Gastrocnemius medialis (tissue), 4 donors: ENCODE measurements at regions not wholly inside any gene's neighbourhood (a gene's known extent, or its start where the extent isn't known, plus 50 kb on each side); places are given as distances from the start of the nearest gene placed in this dataset.
A peak's percentile ranks its signal among the peaks of the same experiment; 100 is the strongest.

Experiments used
- ATAC-seq, 2 donors: fragments of 150-250 bp; one replicate each; pipeline ENCODE4 v1.9.1; 2016
- DNase-seq, 2 donors: peaks; one replicate each; pipeline ENCODE4 v3.0.0-alpha.2; 2019
- H3K27ac ChIP-seq, 4 donors: fragments of 200-600 bp; sonication (generic); 1 replicate in 1 of 4; 2 replicates in 3 of 4; pipeline ENCODE4 v1.5.1; 2016 to 2018; ENCODE audit warnings: mild to moderate bottlenecking in 2 of 4, moderate library complexity in 1 of 4
- H3K27me3 ChIP-seq, 3 donors: fragments of 200-600 bp; sonication (generic) in 2 of 3; 1 replicate in 1 of 3; 2 replicates in 2 of 3; pipeline versions ENCODE4 v1.5.1 to v1.6.0; 2016 to 2019; ENCODE audit warnings: mild to moderate bottlenecking in 1 of 3, moderate library complexity in 1 of 3
- H3K36me3 ChIP-seq, 2 donors: fragments of 200-600 bp; sonication (generic) in 1 of 2; one replicate each; pipeline ENCODE4 v1.5.1; 2017 to 2018
- H3K4me1 ChIP-seq, 2 donors: fragments of 200-600 bp; sonication (generic) in 1 of 2; one replicate each; pipeline ENCODE4 v1.5.1; 2016 to 2017; ENCODE audit warnings: mild to moderate bottlenecking in 2 of 2
- H3K4me3 ChIP-seq, 4 donors: fragments of 200-600 bp; sonication (generic) in 3 of 4; 1 replicate in 1 of 4; 2 replicates in 3 of 4; pipeline ENCODE4 v1.5.1; 2016 to 2019; ENCODE audit warnings: mild to moderate bottlenecking in 2 of 4
- H3K9me3 ChIP-seq, 3 donors: fragments of 200-600 bp; sonication (generic) in 2 of 3; 1 replicate in 1 of 3; 2 replicates in 2 of 3; pipeline ENCODE4 v1.5.1; 2016 to 2019
- POLR2A ChIP-seq, 2 donors: fragments of 450-650 bp; IDR thresholded peaks; one replicate each; pipeline ENCODE4 v1.6.1; 2017; ENCODE audit warnings: antibody characterized with exemption in 2 of 2, mild to moderate bottlenecking in 2 of 2, moderate library complexity in 2 of 2
- in situ Hi-C, 4 donors: fragments of 200-750 bp; cut with MboI; loops; one replicate each; pipeline versions ENCODE4 v1.15.0 to v1.8.0; 2017; ENCODE audit warnings: low sequenced_read_pairs in 4 of 4
- intact Hi-C: fragments of 100-400 bp; cut with DNase I; formaldehyde crosslinking; loops from one replicate; pipeline ENCODE4 v1.15.1; 2023; ENCODE audit warnings: low total_unique reads
- TF ChIP-seq, protein P1 (sequence below), 5 experiments: fragments of 450-650 bp in 3 of 5; fragments of 200-600 bp in 2 of 5; sonication (generic) in 2 of 5; IDR thresholded peaks in 4 of 5; conservative IDR thresholded peaks in 1 of 5; 1 replicate in 4 of 5; 2 replicates in 1 of 5; pipeline ENCODE4 v1.5.1; 2016 to 2019; ENCODE audit warnings: antibody characterized with exemption in 5 of 5, mild to moderate bottlenecking in 3 of 5, moderate library complexity in 3 of 5

DNA sequence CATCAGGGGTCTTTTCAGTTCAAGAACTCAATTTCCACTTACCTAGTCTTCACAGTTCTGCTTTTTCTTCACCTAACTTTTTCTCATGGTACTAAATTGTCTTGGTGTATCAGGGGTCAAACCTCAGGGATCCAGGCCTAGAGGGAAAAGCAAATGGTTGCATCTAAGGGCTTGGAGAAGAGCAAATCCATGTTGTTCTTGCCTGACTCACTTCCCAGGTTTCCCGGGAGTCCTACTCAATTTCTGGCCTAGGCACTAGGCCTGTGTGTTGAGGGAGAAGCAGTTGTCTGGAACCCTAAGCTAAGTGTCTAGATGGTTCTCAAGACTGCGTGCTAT is 191.9 kb upstream of the STK26 start:
- intact Hi-C loops = no loop called here

DNA sequence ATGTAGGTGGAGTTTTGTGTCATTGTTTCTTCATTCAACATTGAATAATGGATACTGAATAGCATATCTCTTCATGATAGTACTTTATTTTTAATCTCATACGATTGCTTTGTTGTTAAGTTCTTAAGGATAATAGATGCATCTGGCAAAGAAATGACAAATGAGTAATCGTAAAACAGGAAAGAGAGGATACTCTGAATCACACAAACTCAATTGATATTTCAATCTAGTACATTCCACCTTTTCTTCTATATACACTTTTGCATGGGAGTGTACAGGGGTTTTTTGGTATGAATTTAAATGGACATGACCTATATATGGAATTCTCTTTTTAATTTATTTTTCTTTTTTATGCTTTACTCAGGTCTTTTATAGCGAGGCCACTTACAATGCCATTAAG is 186.9 kb upstream of the STK26 start:
- intact Hi-C loops = no loop called here
- no peak for ATAC-seq
- Histone ChIP-seq H3K4me3 (no peak overlapping the region), H3K4me1 (peaks cover 0 to 1% of the 10 kb centered on the region in 2 donors), H3K27ac (no peak overlapping the region), H3K36me3 (no peaks in the 10 kb centered on the region), H3K9me3 (no peaks in the 10 kb centered on the region), H3K27me3 (no peaks in the 10 kb centered on the region)
- in situ Hi-C loops = loop anchor here in 1 of 4 donors (25.0 kb wide), 1 partner anchor 776 kb away; no protein-coding TSS in a partner anchor
- DNase-seq = no peak
- no peak for TF ChIP-seq POLR2A (IDR thresholded peaks at IDR 0.05)
- TF ChIP-seq, protein P1, sequence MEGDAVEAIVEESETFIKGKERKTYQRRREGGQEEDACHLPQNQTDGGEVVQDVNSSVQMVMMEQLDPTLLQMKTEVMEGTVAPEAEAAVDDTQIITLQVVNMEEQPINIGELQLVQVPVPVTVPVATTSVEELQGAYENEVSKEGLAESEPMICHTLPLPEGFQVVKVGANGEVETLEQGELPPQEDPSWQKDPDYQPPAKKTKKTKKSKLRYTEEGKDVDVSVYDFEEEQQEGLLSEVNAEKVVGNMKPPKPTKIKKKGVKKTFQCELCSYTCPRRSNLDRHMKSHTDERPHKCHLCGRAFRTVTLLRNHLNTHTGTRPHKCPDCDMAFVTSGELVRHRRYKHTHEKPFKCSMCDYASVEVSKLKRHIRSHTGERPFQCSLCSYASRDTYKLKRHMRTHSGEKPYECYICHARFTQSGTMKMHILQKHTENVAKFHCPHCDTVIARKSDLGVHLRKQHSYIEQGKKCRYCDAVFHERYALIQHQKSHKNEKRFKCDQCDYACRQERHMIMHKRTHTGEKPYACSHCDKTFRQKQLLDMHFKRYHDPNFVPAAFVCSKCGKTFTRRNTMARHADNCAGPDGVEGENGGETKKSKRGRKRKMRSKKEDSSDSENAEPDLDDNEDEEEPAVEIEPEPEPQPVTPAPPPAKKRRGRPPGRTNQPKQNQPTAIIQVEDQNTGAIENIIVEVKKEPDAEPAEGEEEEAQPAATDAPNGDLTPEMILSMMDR (IDR thresholded peaks at IDR 0.05 in 4 of 5, conservative IDR thresholded peaks at IDR 0.05 in 1 of 5) = no peak

More for the DNA sequence above, 191.9 kb upstream of the STK26 start:
- TF ChIP-seq, protein P1 (IDR thresholded peaks at IDR 0.05 in 4 of 5, conservative IDR thresholded peaks at IDR 0.05 in 1 of 5) = no peak
- no peak for TF ChIP-seq POLR2A (IDR thresholded peaks at IDR 0.05)
- no peak for DNase-seq
- Histone ChIP-seq H3K4me3 (peak overlapping the region in 2 of 4 donors; percentile 42 to 45), H3K4me1 (peaks cover 0 to 10% of the 10 kb centered on the region in 2 donors), H3K27me3 (no peaks in the 10 kb centered on the region), H3K9me3 (no peaks in the 10 kb centered on the region), H3K36me3 (no peaks in the 10 kb centered on the region), H3K27ac (peak overlapping the region; percentile 49 to 71 (median 56))
- no peak for ATAC-seq
- in situ Hi-C loops = loop anchor here in 1 of 4 donors (25.0 kb wide), 1 partner anchor 781 kb away; no protein-coding TSS in a partner anchor

DNA sequence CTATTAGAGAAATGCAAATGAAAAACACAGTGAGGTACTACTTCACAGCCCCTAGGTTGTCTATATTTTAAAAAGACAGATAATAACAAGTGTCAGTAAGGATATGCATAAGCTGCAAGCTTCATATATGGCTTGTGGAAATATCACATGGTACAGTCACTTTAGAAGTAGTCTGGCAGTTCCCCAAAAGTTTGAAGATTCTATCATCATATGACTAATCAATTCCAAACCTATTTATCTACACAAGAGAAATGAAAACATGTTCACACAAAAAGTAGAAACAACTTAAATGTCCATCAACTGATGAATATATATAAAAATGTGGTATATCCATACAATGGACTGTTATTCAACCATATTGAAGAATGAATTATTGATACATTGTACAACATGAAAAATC is 185.8 kb upstream of the STK26 start:
- no peak for TF ChIP-seq POLR2A (IDR thresholded peaks at IDR 0.05)
- TF ChIP-seq, protein P1 (IDR thresholded peaks at IDR 0.05 in 4 of 5, conservative IDR thresholded peaks at IDR 0.05 in 1 of 5) = no peak
- Histone ChIP-seq H3K36me3 (no peaks in the 10 kb centered on the region), H3K4me3 (no peak overlapping the region), H3K9me3 (no peaks in the 10 kb centered on the region), H3K27ac (no peak overlapping the region), H3K27me3 (no peaks in the 10 kb centered on the region), H3K4me1 (no peaks in the 10 kb centered on the region)
- in situ Hi-C loops = loop anchor here in 1 of 4 donors (25.0 kb wide), 1 partner anchor 775 kb away; no protein-coding TSS in a partner anchor
- DNase-seq (no peak), ATAC-seq (no peak)
- intact Hi-C loops = no loop called here

DNA sequence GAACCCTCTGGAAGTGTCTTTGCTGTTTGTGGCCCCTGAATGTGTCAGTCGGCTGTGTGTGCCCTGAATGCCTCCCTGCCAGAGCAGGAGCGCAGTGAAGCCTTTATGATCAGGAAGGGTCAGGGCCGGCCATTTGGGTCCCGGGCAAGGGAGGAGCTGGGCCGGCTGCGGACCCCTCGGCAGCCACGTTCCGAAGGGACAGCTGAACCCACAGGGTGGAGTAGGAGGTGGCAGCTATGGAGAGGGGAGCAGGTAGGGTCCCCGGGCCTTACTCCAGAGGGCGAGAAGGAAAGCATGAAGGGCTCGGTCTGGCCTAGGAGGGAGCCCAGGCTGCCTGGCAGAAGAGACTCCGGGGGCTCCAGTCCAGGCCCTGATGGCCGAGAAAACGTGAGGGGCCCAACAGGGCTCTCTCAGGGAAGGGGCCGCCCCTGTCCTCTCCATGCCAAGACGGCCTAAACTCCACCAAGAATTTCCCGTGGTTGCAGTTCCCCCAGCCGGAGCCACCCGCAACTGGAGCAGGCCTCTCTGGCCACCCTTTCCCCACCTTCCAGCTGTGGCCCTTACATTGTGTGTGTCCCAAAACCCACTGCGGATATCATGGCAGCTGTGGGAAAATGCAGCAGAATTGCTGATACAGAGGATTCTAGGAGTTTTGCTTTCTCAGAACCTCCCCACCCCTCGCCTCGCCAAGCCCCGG is 182.2 kb upstream of the STK26 start:
- in situ Hi-C loops (loop anchor here in 1 of 4 donors (25.0 kb wide), 1 partner anchor 771 kb away; no protein-coding TSS in a partner anchor), intact Hi-C loops (loop anchor here (5.0 kb wide), 1 partner anchor 791 kb away; no protein-coding TSS in a partner anchor)
- no peak for ATAC-seq

More for the DNA sequence above, 182.2 kb upstream of the STK26 start:
- Histone ChIP-seq H3K9me3 (no peaks in the 10 kb centered on the region), H3K36me3 (no peaks in the 10 kb centered on the region), H3K27ac (no peak overlapping the region), H3K4me1 (no peaks in the 10 kb centered on the region), H3K4me3 (no peak overlapping the region), H3K27me3 (no peaks in the 10 kb centered on the region)
- DNase-seq = no peak
- TF ChIP-seq POLR2A (IDR thresholded peaks at IDR 0.05) = no peak
- TF ChIP-seq, protein P1 (IDR thresholded peaks at IDR 0.05 in 4 of 5, conservative IDR thresholded peaks at IDR 0.05 in 1 of 5) = no peak
